Prostate gland (tissue), 2 donors: ENCODE measurements at regions not wholly inside any gene's neighbourhood (a gene's known extent, or its start where the extent isn't known, plus 50 kb on each side); places are given as distances from the start of the nearest gene placed in this dataset.

Experiments
- CTCF ChIP-seq, 4 experiments: fragments of 200-600 bp in 2 of 4; fragments of 450-650 bp in 2 of 4; sonication (generic) in 2 of 4; IDR thresholded peaks; 1 replicate in 3 of 4; 2 replicates in 1 of 4; pipeline ENCODE4 v1.5.1; 2016 to 2019; ENCODE audit warnings: antibody characterized with exemption in 4 of 4, mild to moderate bottlenecking in 2 of 4, moderate library complexity in 2 of 4
- POLR2A ChIP-seq: fragments of 450-650 bp; IDR thresholded peaks from one replicate; pipeline ENCODE4 v1.6.1; 2016; ENCODE audit warnings: antibody characterized with exemption, mild to moderate bottlenecking

GRCh38 chr2:100733391-100734187 lies 86.3 kb upstream of the NPAS2 start:
- TF ChIP-seq CTCF (IDR thresholded peaks at IDR 0.05) (no peak), POLR2A (no peak)
